Hepatic stellate cell (primary cell): ENCODE measurements at regions not wholly inside any gene's neighbourhood (a gene's known extent, or its start where the extent isn't known, plus 50 kb on each side); places are given as distances from the start of the nearest gene placed in this dataset.

Source experiments
- DNase-seq: peaks from one replicate; pipeline ENCODE4 v3.0.0; 2011; ENCODE audit warnings: low spot score

- DNase-seq = no peak
Measured at GRCh38 chr4:60794372-60794771, 405.8 kb upstream of the ADGRL3 start.

- no peak for DNase-seq
Measured at GRCh38 chr4:60799214-60799613, 400.9 kb upstream of the ADGRL3 start.

- no peak for DNase-seq
Measured at GRCh38 chr4:60800701-60801100, 399.4 kb upstream of the ADGRL3 start.

- no peak for DNase-seq
Measured at GRCh38 chr4:60805500-60806313, 394.4 kb upstream of the ADGRL3 start.

- no peak for DNase-seq
Measured at GRCh38 chr4:60808726-60809485, 391.2 kb upstream of the ADGRL3 start.

- DNase-seq = no peak
Measured at GRCh38 chr4:60809486-60809800, 390.7 kb upstream of the ADGRL3 start.

GRCh38 chr4:60812811-60813210 lies 387.3 kb upstream of the ADGRL3 start:
- DNase-seq = no peak

- DNase-seq = no peak
Measured at GRCh38 chr4:60814549-60814948, 385.6 kb upstream of the ADGRL3 start.

GRCh38 chr4:60817609-60818008 lies 382.5 kb upstream of the ADGRL3 start:
- no peak for DNase-seq

GRCh38 chr4:60822986-60823385 lies 377.1 kb upstream of the ADGRL3 start:
- no peak for DNase-seq

GRCh38 chr4:60840020-60840419 lies 360.1 kb upstream of the ADGRL3 start:
- no peak for DNase-seq

GRCh38 chr4:60846678-60847077 lies 353.4 kb upstream of the ADGRL3 start:
- no peak for DNase-seq

- DNase-seq = no peak
Measured at GRCh38 chr4:60847614-60848013, 352.5 kb upstream of the ADGRL3 start.

GRCh38 chr4:60857130-60857753 lies 342.9 kb upstream of the ADGRL3 start:
- DNase-seq = no peak

- DNase-seq = no peak
Measured at GRCh38 chr4:60863442-60863841, 336.7 kb upstream of the ADGRL3 start.

GRCh38 chr4:60865273-60865672 lies 334.9 kb upstream of the ADGRL3 start:
- DNase-seq = no peak

- no peak for DNase-seq
Measured at GRCh38 chr4:60868232-60868960, 331.7 kb upstream of the ADGRL3 start.

GRCh38 chr4:60879135-60879701 lies 320.9 kb upstream of the ADGRL3 start:
- DNase-seq = no peak

- no peak for DNase-seq
Measured at GRCh38 chr4:60884587-60884986, 315.5 kb upstream of the ADGRL3 start.

GRCh38 chr4:60885011-60885410 lies 315.1 kb upstream of the ADGRL3 start:
- DNase-seq = no peak

GRCh38 chr4:60890743-60891142 lies 309.4 kb upstream of the ADGRL3 start:
- no peak for DNase-seq

GRCh38 chr4:60891947-60892346 lies 308.2 kb upstream of the ADGRL3 start:
- DNase-seq = no peak
